ENCODE measurements at regions not wholly inside any gene's neighbourhood (a gene's known extent, or its start where the extent isn't known, plus 50 kb on each side); places are given as distances from the start of the nearest gene placed in this dataset.

- DNase-seq (no peak), ATAC-seq (no peak)
- H3K36me3 Mint-ChIP-seq = no peaks in the 10 kb centered on the region
- POLR2A ChIA-PET = no interaction called here
- CTCF ChIA-PET = no interaction called here
- Histone ChIP-seq H3K27ac (ENCODE audit: low read depth, low read length) (no peak overlapping the region), H3K27me3 (ENCODE audit: control insufficient read depth in 2 of 2, insufficient read depth in 2 of 2, low read length in 2 of 2) (no peaks in the 10 kb centered on the region), H3K4me1 (ENCODE audit: control insufficient read depth in 2 of 2, insufficient read depth in 2 of 2, low read length in 2 of 2) (no peaks in the 10 kb centered on the region), H3K4me3 (ENCODE audit: low read length) (no peak overlapping the region), H3K36me3 (ENCODE audit: control insufficient read depth in 2 of 3, insufficient read depth in 3 of 3, low read length in 3 of 3) (no peaks in the 10 kb centered on the region), H3K9me3 (ENCODE audit: control insufficient read depth in 2 of 3, low read length in 3 of 3) (no peaks in the 10 kb centered on the region)
- no peaks in the 10 kb centered on the region for H3K4me1 Mint-ChIP-seq
- H3K9me3 Mint-ChIP-seq = peaks cover 0 to 1% (median 0%) of the 10 kb centered on the region in 11 donors
- H3K27me3 Mint-ChIP-seq = peaks cover 0 to 14% (median 0%) of the 10 kb centered on the region in 5 donors
- intact Hi-C loops (cut with micrococcal nuclease) = no loop called here
- H3K4me3 Mint-ChIP-seq = no peak overlapping the region
- H3K27ac Mint-ChIP-seq = no peak overlapping the region
Observed at GRCh38 chr2:5977477-5977876, 285.3 kb downstream of the SOX11 start.

DNA sequence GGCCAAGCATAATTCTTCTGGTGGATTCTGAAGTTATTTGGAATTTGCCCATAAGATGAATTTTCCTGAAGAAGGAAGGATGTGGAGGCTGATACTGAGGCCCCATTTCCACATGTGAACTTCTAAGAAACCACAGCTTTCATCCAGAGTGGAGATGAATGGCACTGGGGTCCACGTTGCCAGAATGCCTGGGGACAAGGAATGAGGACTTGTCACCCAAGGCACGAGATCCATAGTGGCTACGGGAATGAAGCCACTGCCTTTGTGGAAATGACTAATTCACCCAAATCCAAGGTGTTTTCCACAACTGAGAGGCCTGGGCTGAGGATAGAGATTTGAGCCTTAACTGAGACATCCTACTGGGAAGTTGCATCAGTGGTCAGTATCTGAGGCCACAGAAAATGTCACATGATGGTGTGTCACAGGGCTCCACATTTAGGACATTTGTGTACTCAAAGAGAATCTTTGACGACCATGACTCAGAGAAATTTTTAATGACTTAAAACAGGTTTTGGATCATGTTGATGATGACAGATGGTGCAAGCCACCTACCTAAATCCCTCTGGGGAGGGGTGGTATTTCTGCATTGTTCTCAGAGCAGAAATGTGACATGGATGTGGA, 286.1 kb downstream of the SOX11 start:
- no peaks in the 10 kb centered on the region for H3K36me3 Mint-ChIP-seq
- H3K9me3 Mint-ChIP-seq = peaks cover 0 to 1% (median 0%) of the 10 kb centered on the region in 11 donors
- Histone ChIP-seq H3K36me3 (ENCODE audit: control insufficient read depth in 2 of 3, insufficient read depth in 3 of 3, low read length in 3 of 3) (no peaks in the 10 kb centered on the region), H3K27ac (ENCODE audit: low read depth, low read length) (no peak overlapping the region), H3K9me3 (ENCODE audit: control insufficient read depth in 2 of 3, low read length in 3 of 3) (no peaks in the 10 kb centered on the region), H3K4me3 (ENCODE audit: low read length) (no peak overlapping the region), H3K27me3 (ENCODE audit: control insufficient read depth in 2 of 2, insufficient read depth in 2 of 2, low read length in 2 of 2) (no peaks in the 10 kb centered on the region), H3K4me1 (ENCODE audit: control insufficient read depth in 2 of 2, insufficient read depth in 2 of 2, low read length in 2 of 2) (no peaks in the 10 kb centered on the region)
- H3K4me3 Mint-ChIP-seq = no peak overlapping the region
- no peak for DNase-seq
- intact Hi-C loops (cut with micrococcal nuclease) = no loop called here
- peaks cover 0 to 21% (median 0%) of the 10 kb centered on the region in 5 donors for H3K27me3 Mint-ChIP-seq
- POLR2A ChIA-PET = no interaction called here
- no peaks in the 10 kb centered on the region for H3K4me1 Mint-ChIP-seq
- no peak for ATAC-seq
- CTCF ChIA-PET = no interaction called here
- H3K27ac Mint-ChIP-seq = no peak overlapping the region

DNA sequence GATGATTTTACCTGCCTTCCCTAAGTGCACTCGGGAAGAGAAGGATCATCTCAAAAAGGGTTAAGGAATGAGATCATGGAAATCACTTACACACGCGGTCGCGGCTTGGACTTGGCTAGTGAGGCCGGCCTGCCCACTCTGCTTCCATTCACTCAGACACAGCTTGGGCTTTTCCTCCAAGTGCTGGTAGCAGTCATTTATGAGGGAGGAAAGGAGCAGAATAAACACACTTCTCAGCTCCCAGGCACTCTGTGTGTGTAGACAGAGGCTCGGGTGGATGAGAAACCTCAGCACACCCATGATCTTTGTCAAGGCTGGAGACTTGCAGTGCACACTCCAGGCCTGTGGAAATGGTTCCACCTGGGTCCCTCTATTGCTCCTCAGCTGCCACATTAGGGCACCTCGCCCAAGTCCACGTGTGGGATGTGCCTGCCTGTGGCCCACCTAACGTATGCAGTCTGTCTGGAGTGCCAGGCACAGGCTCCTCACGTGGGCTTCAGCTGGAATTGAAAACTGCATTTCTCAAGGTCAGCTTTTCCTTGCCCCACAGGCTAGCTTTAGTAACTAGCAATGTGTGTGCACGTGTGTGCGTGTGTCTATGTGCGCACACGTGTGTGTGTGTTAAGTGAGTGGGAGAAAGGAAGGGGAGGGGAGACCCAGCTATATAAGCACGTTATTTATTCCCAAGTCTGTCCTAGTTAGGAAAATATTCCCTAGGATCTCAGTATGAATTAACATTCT, 288.4 kb downstream of the SOX11 start:
- H3K36me3 ChIP-seq (ENCODE audit: control insufficient read depth in 2 of 3, insufficient read depth in 3 of 3, low read length in 3 of 3) = no peaks in the 10 kb centered on the region
- Mint-ChIP-seq H3K27me3 (peaks cover 0 to 16% (median 0%) of the 10 kb centered on the region in 5 donors), H3K27ac (no peak overlapping the region), H3K36me3 (no peaks in the 10 kb centered on the region), H3K4me3 (no peak overlapping the region), H3K9me3 (peaks cover 0 to 4% (median 0%) of the 10 kb centered on the region in 11 donors), H3K4me1 (no peaks in the 10 kb centered on the region)
- no peak overlapping the region for H3K27ac ChIP-seq (ENCODE audit: low read depth, low read length)
- ChIA-PET POLR2A (no interaction called here), CTCF (no interaction called here)
- H3K27me3 ChIP-seq (ENCODE audit: control insufficient read depth in 2 of 2, insufficient read depth in 2 of 2, low read length in 2 of 2) = no peaks in the 10 kb centered on the region
- no peak for DNase-seq
- no peak overlapping the region for H3K4me3 ChIP-seq (ENCODE audit: low read length)
- no peaks in the 10 kb centered on the region for H3K4me1 ChIP-seq (ENCODE audit: control insufficient read depth in 2 of 2, insufficient read depth in 2 of 2, low read length in 2 of 2)
- intact Hi-C loops (cut with micrococcal nuclease) = no loop called here
- ATAC-seq = no peak
- no peaks in the 10 kb centered on the region for H3K9me3 ChIP-seq (ENCODE audit: control insufficient read depth in 2 of 3, low read length in 3 of 3)

DNA sequence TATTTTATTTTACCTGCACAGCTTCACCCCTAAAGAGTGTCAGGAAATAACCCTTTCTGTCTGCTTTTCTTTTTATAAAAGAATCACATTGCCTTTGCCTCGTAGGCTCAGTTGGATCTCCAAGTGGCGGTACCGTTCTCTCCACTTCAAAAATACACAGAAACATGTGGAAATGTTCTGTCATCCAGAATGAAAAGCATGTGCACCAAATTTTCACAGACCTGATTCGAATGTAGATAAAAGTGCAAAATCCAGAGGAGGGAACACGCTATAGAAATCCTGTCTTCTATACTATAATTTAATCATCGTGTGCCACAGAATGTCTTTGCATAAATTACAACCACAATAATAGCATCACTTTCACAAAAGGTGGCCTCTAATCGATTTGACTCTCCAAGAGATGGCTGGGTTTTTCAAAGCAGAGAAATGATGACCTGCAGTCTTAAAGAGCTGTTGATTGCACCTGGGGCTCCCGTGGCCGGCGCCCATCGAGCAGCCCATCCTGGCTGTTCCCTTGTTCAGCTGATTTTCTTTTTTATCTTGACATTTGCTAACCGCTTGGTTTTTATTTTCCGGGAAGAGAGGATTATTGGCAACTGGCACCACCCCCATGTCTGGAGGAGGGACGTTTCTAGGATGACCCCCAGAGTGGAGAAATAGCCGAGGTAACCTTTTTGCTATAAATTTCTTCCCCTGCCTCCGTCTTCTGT, 290.2 kb downstream of the SOX11 start:
- H3K36me3 Mint-ChIP-seq = no peaks in the 10 kb centered on the region
- peaks cover 0 to 4% (median 0%) of the 10 kb centered on the region in 11 donors for H3K9me3 Mint-ChIP-seq
- Histone ChIP-seq H3K27me3 (ENCODE audit: control insufficient read depth in 2 of 2, insufficient read depth in 2 of 2, low read length in 2 of 2) (no peaks in the 10 kb centered on the region), H3K27ac (ENCODE audit: low read depth, low read length) (no peak overlapping the region), H3K4me3 (ENCODE audit: low read length) (no peak overlapping the region), H3K4me1 (ENCODE audit: control insufficient read depth in 2 of 2, insufficient read depth in 2 of 2, low read length in 2 of 2) (no peaks in the 10 kb centered on the region), H3K36me3 (ENCODE audit: control insufficient read depth in 2 of 3, insufficient read depth in 3 of 3, low read length in 3 of 3) (no peaks in the 10 kb centered on the region), H3K9me3 (ENCODE audit: control insufficient read depth in 2 of 3, low read length in 3 of 3) (no peaks in the 10 kb centered on the region)
- intact Hi-C loops (cut with micrococcal nuclease) = no loop called here
- no peak for ATAC-seq
- H3K27me3 Mint-ChIP-seq = peaks cover 0 to 16% (median 0%) of the 10 kb centered on the region in 5 donors
- H3K27ac Mint-ChIP-seq = no peak overlapping the region
- no peak overlapping the region for H3K4me3 Mint-ChIP-seq
- no peaks in the 10 kb centered on the region for H3K4me1 Mint-ChIP-seq
- ChIA-PET POLR2A (no interaction called here), CTCF (no interaction called here)
- DNase-seq = no peak

- DNase-seq = no peak
- H3K9me3 ChIP-seq (ENCODE audit: control insufficient read depth in 2 of 3, low read length in 3 of 3) = no peaks in the 10 kb centered on the region
- no peaks in the 10 kb centered on the region for H3K36me3 ChIP-seq (ENCODE audit: control insufficient read depth in 2 of 3, insufficient read depth in 3 of 3, low read length in 3 of 3)
- H3K4me1 Mint-ChIP-seq = no peaks in the 10 kb centered on the region
- ChIA-PET CTCF (no interaction called here), POLR2A (no interaction called here)
- no peak overlapping the region for H3K4me3 Mint-ChIP-seq
- peaks cover 0 to 4% (median 0%) of the 10 kb centered on the region in 11 donors for H3K9me3 Mint-ChIP-seq
- H3K36me3 Mint-ChIP-seq = no peaks in the 10 kb centered on the region
- no peak overlapping the region for H3K27ac ChIP-seq (ENCODE audit: low read depth, low read length)
- intact Hi-C loops (cut with micrococcal nuclease) = no loop called here
- H3K27me3 ChIP-seq (ENCODE audit: control insufficient read depth in 2 of 2, insufficient read depth in 2 of 2, low read length in 2 of 2) = no peaks in the 10 kb centered on the region
- ATAC-seq = no peak
- no peak overlapping the region for H3K27ac Mint-ChIP-seq
- no peak overlapping the region for H3K4me3 ChIP-seq (ENCODE audit: low read length)
- no peaks in the 10 kb centered on the region for H3K4me1 ChIP-seq (ENCODE audit: control insufficient read depth in 2 of 2, insufficient read depth in 2 of 2, low read length in 2 of 2)
- peaks cover 0 to 16% (median 0%) of the 10 kb centered on the region in 5 donors for H3K27me3 Mint-ChIP-seq
Observed at GRCh38 chr2:5982903-5983265, 290.7 kb downstream of the SOX11 start.

DNA sequence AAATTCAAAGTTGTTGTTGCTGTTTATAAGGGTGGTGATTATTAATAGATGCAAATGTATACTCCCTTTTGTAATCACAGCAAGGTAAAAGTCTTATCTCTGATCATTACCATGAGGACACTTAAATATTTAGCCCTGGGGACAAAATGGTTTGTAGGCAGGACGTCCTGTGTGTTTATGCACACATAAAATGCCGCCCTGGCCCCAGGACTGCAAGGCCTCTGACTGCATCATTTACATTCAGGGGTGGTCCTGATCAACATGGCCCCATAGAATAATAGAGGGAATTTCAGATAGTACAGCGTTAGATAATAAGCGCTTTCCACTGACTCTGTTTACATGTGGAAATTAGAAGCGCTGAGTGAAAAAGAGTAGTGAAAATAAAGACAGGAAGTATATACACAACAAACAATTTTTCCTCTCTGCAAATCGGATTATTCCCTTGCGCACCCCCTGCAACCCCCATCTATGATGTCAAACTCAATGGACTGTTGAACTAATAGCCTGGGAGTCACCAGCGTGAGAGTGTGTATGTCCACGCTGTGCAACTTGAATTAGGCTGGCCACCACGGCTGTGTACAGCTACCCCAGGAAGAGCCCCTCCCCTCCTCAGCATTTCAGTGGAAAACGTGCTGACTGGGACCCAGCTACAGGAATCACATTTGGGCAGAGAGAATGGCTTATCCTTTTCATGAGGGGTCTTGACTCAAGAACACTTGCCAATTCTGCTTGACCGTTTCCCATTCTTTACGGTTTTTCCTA, 291.5 kb downstream of the SOX11 start:
- Histone ChIP-seq H3K27ac (ENCODE audit: low read depth, low read length) (no peak overlapping the region), H3K4me3 (ENCODE audit: low read length) (no peak overlapping the region), H3K36me3 (ENCODE audit: control insufficient read depth in 2 of 3, insufficient read depth in 3 of 3, low read length in 3 of 3) (no peaks in the 10 kb centered on the region), H3K27me3 (ENCODE audit: control insufficient read depth in 2 of 2, insufficient read depth in 2 of 2, low read length in 2 of 2) (no peaks in the 10 kb centered on the region), H3K9me3 (ENCODE audit: control insufficient read depth in 2 of 3, low read length in 3 of 3) (no peaks in the 10 kb centered on the region), H3K4me1 (ENCODE audit: control insufficient read depth in 2 of 2, insufficient read depth in 2 of 2, low read length in 2 of 2) (no peaks in the 10 kb centered on the region)
- H3K27me3 Mint-ChIP-seq = peaks cover 0 to 16% (median 0%) of the 10 kb centered on the region in 5 donors
- ATAC-seq (no peak), DNase-seq (no peak)
- peaks cover 0 to 3% (median 0%) of the 10 kb centered on the region in 11 donors for H3K9me3 Mint-ChIP-seq
- no peak overlapping the region for H3K27ac Mint-ChIP-seq
- POLR2A ChIA-PET = no interaction called here
- H3K4me1 Mint-ChIP-seq = no peaks in the 10 kb centered on the region
- CTCF ChIA-PET = no interaction called here
- H3K4me3 Mint-ChIP-seq = no peak overlapping the region
- H3K36me3 Mint-ChIP-seq = no peaks in the 10 kb centered on the region
- intact Hi-C loops (cut with micrococcal nuclease) = no loop called here
